DND-41 (cell line): ENCODE measurements at regions not wholly inside any gene's neighbourhood (a gene's known extent, or its start where the extent isn't known, plus 50 kb on each side); places are given as distances from the start of the nearest gene placed in this dataset.

ENCODE experiments used
- EZH2 ChIP-seq: IDR thresholded peaks from 3 replicates; pipeline ENCODE4 v1.6.1; 2012; ENCODE audit warnings: borderline replicate concordance, low read depth, mild to moderate bottlenecking, moderate library complexity, low read length, inconsistent platforms; ENCODE audit not compliant: severe bottlenecking
- TF ChIP-seq, protein P1 (sequence below): IDR thresholded peaks from 2 replicates; pipeline ENCODE4 v1.5.1; 2012; ENCODE audit warnings: borderline replicate concordance, low read length, moderate library complexity, mild to moderate bottlenecking; ENCODE audit not compliant: poor library complexity, severe bottlenecking; ENCODE audit errors: extremely low read depth

DNA sequence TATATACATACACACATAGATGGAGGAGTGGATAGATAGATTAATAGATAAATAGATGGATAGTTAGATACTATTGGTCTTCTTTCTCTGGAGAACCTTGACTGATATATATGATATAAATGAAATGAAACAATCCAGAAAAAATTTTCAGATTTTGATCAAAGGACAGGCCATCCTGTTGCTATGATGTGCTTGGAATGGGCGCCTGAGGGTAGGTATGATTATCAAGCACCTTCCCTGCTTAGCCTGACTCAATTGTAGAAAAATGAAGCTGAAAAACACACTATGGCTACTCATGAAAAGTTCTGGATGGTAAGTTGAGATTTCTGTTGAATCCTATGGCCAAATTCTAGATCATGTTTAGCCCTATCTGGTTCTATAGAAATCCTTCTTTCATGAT is 266.5 kb upstream of the KLF4 start:
- TF ChIP-seq, protein P1, sequence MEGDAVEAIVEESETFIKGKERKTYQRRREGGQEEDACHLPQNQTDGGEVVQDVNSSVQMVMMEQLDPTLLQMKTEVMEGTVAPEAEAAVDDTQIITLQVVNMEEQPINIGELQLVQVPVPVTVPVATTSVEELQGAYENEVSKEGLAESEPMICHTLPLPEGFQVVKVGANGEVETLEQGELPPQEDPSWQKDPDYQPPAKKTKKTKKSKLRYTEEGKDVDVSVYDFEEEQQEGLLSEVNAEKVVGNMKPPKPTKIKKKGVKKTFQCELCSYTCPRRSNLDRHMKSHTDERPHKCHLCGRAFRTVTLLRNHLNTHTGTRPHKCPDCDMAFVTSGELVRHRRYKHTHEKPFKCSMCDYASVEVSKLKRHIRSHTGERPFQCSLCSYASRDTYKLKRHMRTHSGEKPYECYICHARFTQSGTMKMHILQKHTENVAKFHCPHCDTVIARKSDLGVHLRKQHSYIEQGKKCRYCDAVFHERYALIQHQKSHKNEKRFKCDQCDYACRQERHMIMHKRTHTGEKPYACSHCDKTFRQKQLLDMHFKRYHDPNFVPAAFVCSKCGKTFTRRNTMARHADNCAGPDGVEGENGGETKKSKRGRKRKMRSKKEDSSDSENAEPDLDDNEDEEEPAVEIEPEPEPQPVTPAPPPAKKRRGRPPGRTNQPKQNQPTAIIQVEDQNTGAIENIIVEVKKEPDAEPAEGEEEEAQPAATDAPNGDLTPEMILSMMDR, result no peak
- no peak for TF ChIP-seq EZH2
